ENCODE measurements at regions not wholly inside any gene's neighbourhood (a gene's known extent, or its start where the extent isn't known, plus 50 kb on each side); places are given as distances from the start of the nearest gene placed in this dataset.
"Not testable (repeated sequence)": the region's sequence is repeated elsewhere in the genome, so short reads cannot be mapped to it uniquely, and the experiment has no call there.

DNA sequence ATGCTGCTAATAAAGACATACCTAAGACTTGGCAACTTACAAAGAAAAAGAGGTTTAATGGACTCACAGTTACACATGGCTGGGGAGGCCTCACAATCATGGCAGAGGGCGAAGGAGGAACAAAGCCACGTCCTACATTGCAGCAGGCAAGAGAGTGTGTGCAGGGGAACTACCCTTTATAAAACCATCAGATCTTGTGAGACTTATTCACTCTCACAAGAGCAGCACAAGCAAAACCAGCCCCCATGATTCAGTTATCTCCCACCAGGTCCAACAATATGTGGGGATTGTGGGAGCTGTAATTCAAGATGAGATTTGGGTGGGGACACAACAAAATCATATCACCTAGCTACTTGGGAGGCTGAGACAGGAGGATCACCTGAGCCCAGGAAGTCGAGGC lies 202.4 kb downstream of the FAM43A start:
- intact Hi-C loops (cut with DNase I); DNase-seq: not testable (repeated sequence)

DNA sequence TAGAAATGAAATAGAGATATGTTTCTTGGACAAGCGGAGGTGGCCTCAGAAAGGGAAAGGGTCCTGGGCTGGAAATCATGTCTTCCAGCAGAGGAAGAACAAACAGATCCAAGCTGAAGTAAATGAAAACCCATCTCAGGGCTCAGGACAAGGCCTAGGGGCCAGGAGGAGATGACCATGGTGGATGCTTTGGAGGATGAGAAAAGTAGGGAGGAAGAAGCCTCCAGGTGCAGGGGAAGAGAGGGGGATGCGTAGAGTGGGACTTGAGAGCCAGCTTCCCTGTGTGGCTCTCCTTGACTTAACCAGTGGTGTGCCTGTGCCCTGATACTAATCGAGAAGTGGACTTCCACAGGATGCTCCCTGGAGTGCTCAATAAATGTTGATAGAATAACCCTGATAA lies 203.2 kb downstream of the FAM43A start:
- no peak for ATAC-seq (ENCODE audit: poor library complexity)
- intact Hi-C loops (cut with DNase I): no loop called here

More for the DNA sequence above, 202.4 kb downstream of the FAM43A start:
- not testable (repeated sequence) for ATAC-seq (ENCODE audit: poor library complexity)

DNA sequence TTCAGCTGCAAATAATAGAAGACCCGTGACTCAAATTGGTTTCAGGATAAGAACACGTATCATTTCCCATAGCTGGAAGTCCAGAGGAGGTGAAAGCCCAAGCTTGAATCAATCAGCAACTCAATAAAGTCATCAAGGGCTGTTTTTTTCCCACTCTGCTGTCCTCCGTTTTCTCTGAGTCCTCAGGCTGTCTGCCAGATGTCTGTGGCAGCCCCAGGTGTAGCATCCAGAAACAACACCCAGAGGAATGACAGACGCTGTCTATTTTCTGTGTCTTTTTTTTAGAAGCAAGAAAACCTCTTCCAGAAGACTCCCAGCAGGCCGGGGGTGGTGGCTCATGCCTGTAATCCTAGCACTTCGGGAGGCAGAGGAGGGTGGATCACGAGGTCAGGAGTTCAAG lies 204.4 kb downstream of the FAM43A start:
- intact Hi-C loops (cut with DNase I): no loop called here
- no peak for DNase-seq
- ATAC-seq (ENCODE audit: poor library complexity): no peak

More for the DNA sequence above, 203.2 kb downstream of the FAM43A start:
- no peak for DNase-seq

DNA sequence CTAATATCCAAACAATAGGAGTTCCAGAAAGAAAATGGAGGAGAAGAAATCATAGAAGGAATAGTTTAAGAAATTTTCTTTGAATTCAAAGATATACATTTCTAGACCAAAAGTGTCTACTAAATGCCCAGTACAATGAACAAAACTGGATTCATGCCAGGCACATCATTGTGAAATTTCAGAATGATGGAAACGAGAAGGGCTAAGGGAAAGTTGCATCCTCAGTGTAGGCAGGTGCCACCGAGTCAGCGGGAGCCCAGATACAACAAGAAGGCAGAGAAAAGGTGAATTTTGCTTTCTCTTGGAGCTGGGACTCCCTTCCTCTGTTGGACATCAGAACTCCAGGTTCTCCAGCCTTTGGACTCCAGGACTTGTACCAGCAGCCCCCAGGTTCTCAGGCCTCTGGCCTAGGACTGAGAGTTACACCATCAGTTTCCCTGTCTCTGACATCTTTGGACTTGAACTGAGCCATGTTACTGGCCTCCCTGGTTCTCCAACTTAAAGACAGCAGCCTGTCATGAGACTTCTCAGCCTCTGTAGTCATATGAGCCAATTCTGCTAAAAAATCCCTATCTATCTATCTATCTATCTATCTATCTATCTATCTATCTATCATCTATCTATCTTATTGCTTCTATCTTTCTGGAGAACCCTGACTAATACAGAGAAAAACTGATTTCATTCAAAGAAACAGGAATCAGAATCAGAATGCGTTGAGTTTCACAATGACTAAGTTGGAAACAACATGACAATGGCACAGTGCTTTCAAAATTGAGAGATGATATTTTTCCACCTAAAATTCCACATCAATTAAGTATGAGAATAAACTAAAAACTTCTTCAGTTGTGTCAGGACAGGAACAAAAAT lies 207.7 kb downstream of the FAM43A start:
- no peak for DNase-seq
- intact Hi-C loops (cut with DNase I): no loop called here
- no peak for ATAC-seq (ENCODE audit: poor library complexity)

DNA sequence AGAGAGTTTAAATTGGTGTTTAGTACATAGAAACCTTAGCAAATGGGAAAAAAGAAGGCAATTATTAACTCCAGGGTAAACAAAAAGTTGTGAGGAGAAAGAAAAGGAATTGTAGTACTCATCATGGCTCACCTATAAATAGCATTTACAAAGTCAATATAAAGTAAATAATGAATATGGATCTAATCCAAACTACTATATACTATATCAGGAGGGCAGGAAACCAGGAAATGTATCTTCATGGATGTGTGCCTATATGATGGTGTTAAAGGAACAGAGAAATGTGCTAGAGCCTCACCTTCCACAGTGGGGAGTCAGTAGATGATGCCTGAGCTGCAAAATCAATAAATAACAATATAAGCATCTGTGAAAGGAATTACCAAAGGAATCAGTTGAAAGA lies 208.9 kb downstream of the FAM43A start:
- intact Hi-C loops (cut with DNase I): no loop called here
- ATAC-seq (ENCODE audit: poor library complexity) (no peak), DNase-seq (no peak)

DNA sequence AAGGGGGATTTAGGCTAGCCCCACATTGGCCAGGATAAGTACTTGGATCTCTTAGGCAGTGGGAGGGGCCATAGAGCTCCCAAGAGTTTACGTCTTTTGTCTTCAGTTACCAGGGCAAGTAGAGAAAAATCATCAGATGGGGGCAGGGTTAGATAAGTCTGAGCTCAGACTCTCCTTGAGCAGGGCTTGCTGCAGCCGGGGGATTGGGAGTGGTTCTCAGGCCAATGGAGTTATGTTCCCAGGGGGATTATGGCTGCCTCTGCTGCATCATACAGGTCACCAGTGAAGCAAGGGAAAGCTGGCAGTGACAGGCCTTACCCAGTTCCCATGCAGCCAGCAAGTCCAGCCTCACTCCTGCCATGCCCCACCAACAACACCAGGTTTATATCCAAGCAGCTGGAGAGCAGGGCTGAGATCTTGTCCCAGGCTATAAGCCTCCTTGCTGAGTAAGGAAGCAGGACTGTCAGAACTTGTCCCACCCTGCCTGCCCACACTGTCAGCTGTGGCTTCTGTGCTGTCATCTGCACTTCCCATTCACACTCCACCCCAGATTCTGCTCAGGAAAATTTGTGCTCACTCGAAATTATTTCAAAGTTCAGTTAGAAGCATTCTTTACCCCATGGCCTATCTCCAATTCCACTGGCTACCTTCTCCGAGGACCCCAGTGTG lies 215.3 kb downstream of the FAM43A start:
- ATAC-seq (ENCODE audit: poor library complexity) (peak; percentile 48), DNase-seq (no peak)
- intact Hi-C loops (cut with DNase I): no loop called here

DNA sequence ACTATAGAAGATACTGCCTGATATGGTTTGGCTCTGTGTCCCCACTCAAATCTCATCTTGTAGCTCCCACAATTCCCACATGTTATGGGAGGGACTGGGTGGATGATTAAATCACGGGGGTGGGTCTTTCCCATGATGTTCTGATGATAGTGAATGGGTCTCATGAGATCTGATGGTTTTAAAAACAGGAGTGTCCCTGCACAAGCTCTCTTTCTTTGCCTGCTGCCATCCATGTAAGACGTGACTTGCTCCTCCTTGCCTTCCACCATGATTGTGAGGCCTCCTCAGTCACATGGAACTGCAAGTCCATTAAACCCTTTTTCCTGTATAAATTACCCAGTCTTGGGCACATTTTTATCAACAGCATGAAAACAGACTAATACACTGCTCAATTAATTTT lies 217.8 kb downstream of the FAM43A start:
- intact Hi-C loops (cut with DNase I); DNase-seq; ATAC-seq (ENCODE audit: poor library complexity): not testable (repeated sequence)

DNA sequence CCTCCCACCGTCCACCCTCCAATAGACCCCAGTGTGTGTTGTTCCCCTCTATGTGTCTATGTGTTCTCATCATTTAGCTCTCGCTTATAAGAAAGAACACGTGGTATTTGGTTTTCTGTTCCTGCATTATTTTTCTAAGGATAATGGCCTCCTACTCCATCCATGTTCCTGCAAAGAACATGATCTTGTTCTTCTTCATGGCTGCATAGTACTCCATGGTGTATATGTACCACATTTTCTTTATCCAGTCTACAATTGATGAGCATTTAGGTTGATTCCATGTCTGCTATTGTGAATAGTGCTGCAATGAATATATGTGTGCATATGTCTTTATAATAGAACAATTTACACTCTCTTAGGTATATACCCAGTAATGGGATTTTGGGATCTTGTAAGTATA lies 219.3 kb downstream of the FAM43A start:
- intact Hi-C loops (cut with DNase I); DNase-seq; ATAC-seq (ENCODE audit: poor library complexity): not testable (repeated sequence)

DNA sequence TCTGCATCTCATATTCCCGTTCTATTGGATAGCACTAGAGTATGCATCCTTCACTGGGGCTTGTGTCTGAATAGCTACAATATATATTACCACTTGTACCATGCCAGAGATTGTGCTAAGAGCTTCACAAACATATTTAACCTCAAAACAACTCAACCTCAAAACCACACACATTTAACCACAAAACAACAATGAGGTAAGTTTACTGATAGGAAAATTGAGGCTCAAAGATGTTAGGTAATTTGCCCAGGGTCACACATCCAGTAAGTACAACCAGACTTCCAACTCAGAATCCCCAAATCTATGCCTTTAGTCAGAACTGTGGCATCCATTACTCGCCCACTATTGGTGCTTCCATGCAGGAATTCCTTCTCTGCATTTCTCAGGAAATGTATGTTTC lies 220.0 kb downstream of the FAM43A start:
- DNase-seq: no peak
- no peak for ATAC-seq (ENCODE audit: poor library complexity)
- intact Hi-C loops (cut with DNase I): no loop called here

DNA sequence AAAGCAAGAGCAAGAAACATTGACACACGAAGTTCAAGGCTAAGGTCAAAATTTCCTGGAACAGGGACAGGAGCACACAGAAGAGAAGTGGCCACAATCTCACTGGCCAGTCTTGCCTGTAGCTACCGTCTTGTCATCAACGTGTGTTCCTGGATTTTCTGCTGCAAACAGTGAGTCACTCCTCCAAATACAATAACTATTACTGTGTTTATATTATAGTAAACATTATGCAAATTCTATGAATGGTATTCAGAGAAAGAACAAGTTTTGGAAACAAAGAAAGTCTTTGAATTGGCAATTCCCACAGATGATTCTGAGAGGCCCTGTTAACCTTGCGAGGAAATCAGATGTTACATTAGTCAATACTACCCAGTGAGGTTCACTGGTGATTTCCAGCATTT lies 220.5 kb downstream of the FAM43A start:
- ATAC-seq (ENCODE audit: poor library complexity) (no peak), DNase-seq (no peak)
- intact Hi-C loops (cut with DNase I): no loop called here

DNA sequence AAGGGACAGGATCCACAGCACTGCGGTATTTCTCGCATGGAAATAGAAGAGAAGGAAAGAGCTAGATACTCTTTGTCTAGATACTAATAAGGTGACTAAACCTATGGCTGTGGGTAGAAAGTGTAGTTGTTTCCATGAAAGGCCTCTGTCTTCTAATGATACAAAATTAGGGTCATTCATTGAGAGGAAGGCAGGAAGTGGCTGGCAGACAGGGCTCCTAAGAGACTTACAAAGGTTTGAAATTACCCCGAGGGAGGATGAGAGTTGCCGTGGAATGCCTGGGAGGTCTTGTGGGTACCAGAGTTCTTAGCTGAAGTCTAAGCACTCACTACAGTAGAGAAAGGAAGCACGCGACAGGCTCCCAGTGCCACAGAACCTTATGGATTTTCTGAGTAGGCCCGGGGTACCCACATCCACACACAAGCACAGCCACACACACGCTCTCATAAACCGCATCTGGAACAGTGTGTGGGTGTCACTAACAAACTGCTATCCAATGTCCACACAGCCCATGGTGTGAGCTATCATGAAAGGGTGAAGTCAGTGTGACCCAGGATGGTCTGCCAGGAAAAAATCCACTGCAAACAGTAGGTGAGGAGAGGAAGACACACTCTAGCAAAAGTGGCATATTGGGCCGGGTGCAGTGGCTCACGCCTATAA lies 221.4 kb downstream of the FAM43A start:
- DNase-seq: no peak
- intact Hi-C loops (cut with DNase I): no loop called here
- ATAC-seq (ENCODE audit: poor library complexity): no peak

DNA sequence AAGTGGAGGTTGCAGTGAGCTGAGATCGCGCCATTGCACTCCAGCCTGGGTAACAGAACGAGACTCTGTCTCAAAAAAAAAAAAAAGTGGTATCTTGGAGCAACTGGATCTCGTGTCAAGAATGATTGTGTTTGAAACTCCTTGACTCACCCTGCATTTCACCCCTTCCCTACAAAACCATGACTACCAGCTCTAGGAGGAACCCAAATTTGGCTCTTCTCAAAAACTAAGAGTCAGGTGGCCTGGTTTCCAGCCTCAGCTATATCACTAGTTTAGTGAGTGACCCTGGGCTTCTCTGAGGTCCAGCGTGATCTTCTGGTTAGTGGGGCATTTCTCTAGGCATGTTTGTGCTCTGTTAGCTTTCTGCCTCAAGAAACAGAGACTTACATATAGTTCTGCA lies 222.1 kb downstream of the FAM43A start:
- ATAC-seq (ENCODE audit: poor library complexity): no peak

DNA sequence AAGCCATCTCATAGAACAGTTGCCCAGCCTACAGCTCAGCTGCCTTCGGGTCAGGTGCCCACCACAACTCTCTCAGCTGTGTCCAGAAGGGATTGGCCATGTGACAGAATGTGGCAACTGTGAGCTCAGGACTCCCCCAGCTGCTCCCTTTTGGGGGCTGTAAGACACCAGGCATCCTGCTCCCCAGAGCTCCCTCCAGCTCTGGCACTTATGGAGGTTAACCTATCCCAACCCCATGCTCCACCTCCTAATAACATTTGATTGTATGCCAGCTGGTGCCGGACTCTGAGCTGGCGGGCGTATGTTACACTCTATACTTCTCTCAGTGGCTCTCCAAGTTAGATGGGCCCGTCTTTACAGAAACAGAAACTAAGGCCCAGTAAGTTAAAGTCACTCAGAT lies 222.8 kb downstream of the FAM43A start:
- DNase-seq (no peak), ATAC-seq (ENCODE audit: poor library complexity) (no peak)
- intact Hi-C loops (cut with DNase I): no loop called here

More for the DNA sequence above, 222.1 kb downstream of the FAM43A start:
- DNase-seq: no peak
- intact Hi-C loops (cut with DNase I): no loop called here

DNA sequence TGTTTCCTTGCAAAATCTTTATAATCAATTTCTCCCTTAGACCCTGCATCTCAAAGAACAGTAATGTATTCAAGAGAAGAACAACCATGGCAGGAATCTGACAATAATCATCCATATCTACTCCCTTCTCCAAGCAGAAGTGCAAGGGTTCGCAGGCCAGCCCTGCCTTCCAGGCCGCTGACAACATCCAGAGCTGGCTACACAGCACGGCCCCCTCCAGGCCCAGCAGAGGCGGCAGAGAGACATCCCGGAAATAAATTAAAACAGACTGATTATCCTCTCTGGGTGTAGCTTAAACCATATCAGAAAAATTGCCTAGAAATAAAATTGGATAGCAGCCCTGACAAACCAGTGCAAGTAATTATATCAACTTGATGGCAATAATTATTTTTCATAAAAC lies 223.3 kb downstream of the FAM43A start:
- ATAC-seq (ENCODE audit: poor library complexity) (no peak), DNase-seq (no peak)
- intact Hi-C loops (cut with DNase I): no loop called here

DNA sequence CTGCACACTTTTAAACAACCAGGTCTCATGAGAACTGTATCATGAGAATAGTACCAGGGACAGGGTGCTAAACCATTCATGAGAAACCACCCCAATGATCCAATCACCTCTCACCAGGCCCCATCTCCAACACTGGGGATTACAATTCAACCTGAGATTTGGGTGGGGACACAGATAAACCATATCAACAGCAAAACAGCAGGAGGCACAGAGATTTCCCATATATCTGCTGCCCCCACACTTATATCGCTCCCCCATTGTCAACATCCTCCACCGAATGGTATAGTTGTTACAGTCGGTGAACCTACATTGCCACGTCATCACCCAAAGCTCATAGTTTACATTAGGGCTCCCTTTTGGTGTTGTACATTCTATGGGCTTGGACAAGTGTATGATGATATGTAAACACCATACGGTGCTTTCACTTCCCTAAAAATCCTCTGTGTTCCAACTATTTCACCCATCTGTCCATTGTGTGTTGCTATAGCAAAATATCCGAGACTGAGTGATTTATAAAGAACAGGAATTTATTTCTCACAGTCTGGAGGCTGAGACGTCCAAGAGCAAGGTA lies 224.8 kb downstream of the FAM43A start:
- DNase-seq (no peak), ATAC-seq (ENCODE audit: poor library complexity) (no peak)
- intact Hi-C loops (cut with DNase I): no loop called here

DNA sequence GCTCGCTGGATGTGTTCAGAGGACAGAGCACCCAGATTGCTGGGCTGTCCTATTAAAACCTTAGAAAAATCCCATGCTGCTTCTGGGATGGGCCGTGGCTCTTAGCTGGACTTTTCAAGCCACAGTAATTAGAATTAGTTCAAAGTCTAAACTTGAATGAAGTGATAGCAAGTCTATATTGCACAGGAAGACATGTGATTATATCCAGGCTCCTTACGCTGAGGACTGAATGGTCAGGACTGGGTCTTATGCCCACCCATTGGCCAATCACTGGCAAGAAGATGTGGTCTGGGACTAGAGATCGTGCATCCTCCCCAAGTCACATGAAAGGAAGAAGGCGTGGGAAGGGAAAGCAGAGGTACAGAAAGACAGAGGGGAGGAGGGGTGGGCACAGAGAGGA lies 227.6 kb downstream of the FAM43A start:
- intact Hi-C loops (cut with DNase I): no loop called here
- ATAC-seq (ENCODE audit: poor library complexity) (no peak), DNase-seq (no peak)

DNA sequence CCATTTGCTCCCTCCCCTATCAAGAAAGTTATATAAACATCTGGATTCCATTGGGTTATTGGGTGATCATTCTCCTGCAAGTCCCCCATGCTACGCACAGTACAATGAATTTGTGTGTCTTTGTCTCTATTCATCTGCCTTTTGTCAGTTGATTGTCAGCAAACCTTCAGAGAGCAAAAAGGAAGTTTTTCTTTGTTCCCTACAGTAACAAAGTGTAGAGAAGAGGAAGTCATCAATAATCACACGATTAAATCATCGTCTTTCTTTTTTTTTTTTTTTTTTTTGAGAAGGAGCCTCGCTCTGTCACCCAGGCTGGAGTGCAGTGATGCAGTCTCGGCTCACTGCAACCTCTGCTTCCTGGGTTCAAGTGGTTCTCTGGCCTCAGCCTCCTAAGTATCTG lies 239.2 kb downstream of the FAM43A start:
- ATAC-seq (ENCODE audit: poor library complexity); intact Hi-C loops (cut with DNase I); DNase-seq: not testable (repeated sequence)

DNA sequence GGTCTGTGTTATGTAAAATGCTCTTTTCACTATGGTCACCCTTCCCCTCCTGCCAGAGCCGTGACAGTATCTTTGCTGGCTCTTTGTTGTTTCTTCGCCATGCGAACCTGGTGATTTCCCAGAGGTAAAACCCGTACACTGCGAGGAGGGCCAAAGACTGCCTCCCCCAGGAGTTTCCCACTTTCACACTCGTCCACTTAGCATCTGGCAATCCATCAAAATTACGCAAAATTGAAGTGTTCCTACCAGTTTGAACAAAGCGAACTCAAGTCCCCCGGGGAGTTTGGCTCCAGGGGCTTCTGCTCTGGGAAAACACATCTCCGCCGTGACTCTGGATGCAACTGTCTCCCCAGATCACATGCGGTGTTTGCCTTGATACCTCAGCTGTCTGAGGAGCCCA lies 239.9 kb downstream of the FAM43A start:
- ATAC-seq (ENCODE audit: poor library complexity) (no peak), DNase-seq (no peak)
- intact Hi-C loops (cut with DNase I): no loop called here

DNA sequence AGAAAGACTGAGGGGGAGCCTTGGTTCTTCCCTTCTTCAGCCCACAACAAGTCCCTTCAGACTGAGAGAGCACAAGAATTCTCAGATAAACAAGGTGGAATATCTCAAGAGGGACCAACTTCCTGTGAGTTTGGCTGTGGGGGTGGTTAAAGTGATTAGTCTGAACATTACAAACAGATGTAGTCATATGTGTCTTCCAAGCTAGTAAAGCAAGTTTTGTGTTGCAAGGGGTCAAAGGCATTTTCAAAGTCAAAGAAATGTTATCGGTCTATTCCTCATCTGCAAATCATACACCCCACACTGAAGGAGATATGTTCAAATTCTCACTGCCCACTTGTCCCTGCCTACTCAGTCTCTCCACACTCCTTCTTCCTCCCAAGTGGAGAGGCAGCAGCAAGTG lies 242.5 kb downstream of the FAM43A start:
- ATAC-seq (ENCODE audit: poor library complexity) (no peak), DNase-seq (no peak)
- intact Hi-C loops (cut with DNase I): no loop called here

Measured in Right ventricle myocardium superior (tissue), 1 donor.